HG02588 (cell line): ENCODE measurements at regions not wholly inside any gene's neighbourhood (a gene's known extent, or its start where the extent isn't known, plus 50 kb on each side); places are given as distances from the start of the nearest gene placed in this dataset.
"Not testable (repeated sequence)": the region's sequence is repeated elsewhere in the genome, so short reads cannot be mapped to it uniquely, and the experiment has no call there.

Source experiments
- ATAC-seq: cut with Tn5 transposase; IDR thresholded peaks from one replicate; pipeline ENCODE4 v1.9.1; 2021; ENCODE audit warnings: mild to moderate bottlenecking, moderate library complexity; ENCODE audit not compliant: unreplicated experiment

- ATAC-seq = no peak
These were observed 200.8 kb downstream of the CEP135 start for GRCh38 chr4:56149591-56149990.

GRCh38 chr4:56148428-56148827 is 199.7 kb downstream of the CEP135 start:
- no peak for ATAC-seq

GRCh38 chr4:56147371-56147770 is 198.6 kb downstream of the CEP135 start:
- no peak for ATAC-seq

- ATAC-seq = no peak
These were observed 198.2 kb downstream of the CEP135 start for GRCh38 chr4:56146956-56147355.

- ATAC-seq = no peak
These were observed 193.3 kb downstream of the CEP135 start for GRCh38 chr4:56142088-56142487.

GRCh38 chr4:56139241-56139827 is 190.6 kb downstream of the CEP135 start:
- ATAC-seq = no peak

GRCh38 chr4:56134834-56135233 is 186.1 kb downstream of the CEP135 start:
- not testable (repeated sequence) for ATAC-seq

GRCh38 chr4:56134266-56134665 is 185.5 kb downstream of the CEP135 start:
- no peak for ATAC-seq

GRCh38 chr4:56132835-56133234 is 184.1 kb downstream of the CEP135 start:
- ATAC-seq = no peak

- ATAC-seq = not testable (repeated sequence)
These were observed 183.4 kb downstream of the CEP135 start for GRCh38 chr4:56132188-56132587.

- no peak for ATAC-seq
These were observed 181.9 kb downstream of the CEP135 start for GRCh38 chr4:56130606-56131155.

GRCh38 chr4:56129431-56129861 is 180.7 kb downstream of the CEP135 start:
- ATAC-seq = no peak

GRCh38 chr4:56128213-56128612 is 179.5 kb downstream of the CEP135 start:
- no peak for ATAC-seq

- ATAC-seq = no peak
These were observed 179.0 kb downstream of the CEP135 start for GRCh38 chr4:56127716-56128115.

GRCh38 chr4:56123547-56123946 is 174.8 kb downstream of the CEP135 start:
- ATAC-seq = no peak

GRCh38 chr4:56123051-56123450 is 174.3 kb downstream of the CEP135 start:
- ATAC-seq = no peak

- no peak for ATAC-seq
These were observed 170.1 kb downstream of the CEP135 start for GRCh38 chr4:56118845-56119244.

- no peak for ATAC-seq
These were observed 169.3 kb downstream of the CEP135 start for GRCh38 chr4:56118055-56118454.

- ATAC-seq = no peak
These were observed 167.2 kb downstream of the CEP135 start for GRCh38 chr4:56115898-56116297.

GRCh38 chr4:56112377-56112776 is 163.6 kb downstream of the CEP135 start:
- no peak for ATAC-seq

- ATAC-seq = no peak
These were observed 157.7 kb downstream of the CEP135 start for GRCh38 chr4:56106180-56107147.

- ATAC-seq = no peak
These were observed 155.4 kb downstream of the CEP135 start for GRCh38 chr4:56104188-56104587.
